ENCODE measurements at regions not wholly inside any gene's neighbourhood (a gene's known extent, or its start where the extent isn't known, plus 50 kb on each side); places are given as distances from the start of the nearest gene placed in this dataset.
"Not testable (repeated sequence)": the region's sequence is repeated elsewhere in the genome, so short reads cannot be mapped to it uniquely, and the experiment has no call there.

GRCh38 chr2:37758141-37758601, 86.7 kb upstream of the CDC42EP3 start:
- DNase-seq (ENCODE audit: low read depth), result not testable (repeated sequence)

GRCh38 chr2:37759989-37760388, 88.5 kb upstream of the CDC42EP3 start:
- not testable (repeated sequence) for DNase-seq (ENCODE audit: low read depth)

- DNase-seq (ENCODE audit: low read depth), result no peak
These were observed 89.0 kb upstream of the CDC42EP3 start for GRCh38 chr2:37760471-37760870.

DNA sequence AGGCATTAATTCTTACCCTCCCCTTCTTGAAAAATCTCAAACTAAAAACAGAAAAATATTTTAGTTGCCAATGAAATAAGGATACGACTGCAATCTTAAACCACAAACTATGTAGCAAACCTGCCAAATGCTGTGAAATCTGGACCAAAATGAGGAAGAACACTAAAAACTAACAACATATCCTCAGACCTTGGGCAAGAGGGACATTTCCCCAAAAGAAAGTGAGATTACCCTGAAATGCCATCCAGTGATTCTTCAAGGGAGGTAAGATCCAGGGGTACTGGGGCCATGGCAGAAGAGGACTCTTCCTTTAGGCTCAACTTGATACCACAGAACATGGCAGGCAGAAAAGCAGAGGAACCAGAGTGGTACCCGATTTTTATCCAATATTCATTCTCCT, 90.8 kb upstream of the CDC42EP3 start:
- DNase-seq (ENCODE audit: low read depth), result not testable (repeated sequence)

GRCh38 chr2:37764739-37765138, 93.3 kb upstream of the CDC42EP3 start:
- DNase-seq (ENCODE audit: low read depth), result no peak

GRCh38 chr2:37766106-37766505, 94.7 kb upstream of the CDC42EP3 start:
- DNase-seq (ENCODE audit: low read depth), result no peak

DNA sequence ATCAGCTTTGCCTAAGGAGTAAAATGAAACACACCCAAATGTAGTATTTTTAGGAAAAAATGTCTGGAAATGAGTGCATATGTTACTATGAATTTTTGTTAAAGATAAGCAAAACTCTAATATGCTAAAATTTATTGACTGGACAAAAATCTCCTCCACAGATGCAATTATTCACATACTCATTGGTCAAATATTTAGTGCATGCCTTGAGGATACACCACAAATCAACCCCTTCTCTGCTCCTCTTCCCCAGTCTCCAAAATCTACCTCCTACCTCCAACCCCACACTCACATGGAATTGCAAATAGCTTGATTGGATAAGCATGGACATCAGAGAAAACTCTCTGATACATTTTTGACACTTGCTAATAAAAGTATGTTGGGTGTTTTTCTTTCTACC, 95.6 kb upstream of the CDC42EP3 start:
- no peak for DNase-seq (ENCODE audit: low read depth)

DNA sequence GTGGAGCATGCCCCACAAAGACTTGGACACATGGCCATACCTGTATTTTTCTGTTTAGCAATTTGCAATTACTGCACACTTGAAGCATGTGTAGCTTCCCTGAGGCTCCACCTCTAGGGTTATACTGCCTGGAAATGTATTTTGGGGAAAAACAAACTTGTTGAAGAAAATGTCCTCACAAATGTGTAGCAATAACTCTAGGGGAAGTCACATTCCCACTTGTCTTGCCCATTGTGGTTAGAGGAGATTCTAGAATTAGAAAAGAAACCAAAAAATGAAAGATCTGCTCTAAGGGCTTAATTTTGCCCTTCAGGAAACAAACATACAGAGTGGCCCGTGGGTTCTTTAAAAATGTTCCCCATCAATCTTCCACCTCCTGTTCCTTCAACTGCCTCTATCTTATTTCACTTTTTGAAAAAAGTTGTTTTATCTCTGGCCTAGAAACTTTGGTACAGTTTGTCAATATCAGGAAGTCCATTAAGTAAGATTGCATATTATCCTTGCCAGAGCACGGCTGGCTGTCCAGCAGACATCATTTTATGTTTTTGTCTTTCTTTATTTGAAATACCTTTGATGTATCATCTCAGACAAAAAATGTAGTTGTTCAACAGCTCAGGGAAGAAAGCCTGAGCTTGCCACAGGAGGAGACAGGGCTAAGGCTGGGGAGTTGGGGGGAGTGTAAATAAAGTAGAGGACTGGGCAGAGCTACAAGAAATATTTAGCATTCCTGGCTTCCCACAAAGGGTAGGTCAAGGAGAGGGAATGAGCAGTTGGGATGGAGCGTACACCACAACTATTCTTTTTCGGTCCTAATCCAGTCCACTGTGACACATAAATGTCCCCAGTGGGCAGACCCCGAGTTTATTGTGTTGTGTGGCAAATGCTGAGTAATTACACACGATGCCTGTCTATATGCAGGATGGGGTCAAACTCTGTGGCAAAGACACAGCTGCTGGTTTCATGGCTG, 96.8 kb upstream of the CDC42EP3 start:
- peak; percentile 92 for DNase-seq (ENCODE audit: low read depth)

- no peak for DNase-seq (ENCODE audit: low read depth)
These were observed 98.1 kb upstream of the CDC42EP3 start for GRCh38 chr2:37769551-37769950.

- DNase-seq (ENCODE audit: low read depth), result no peak
These were observed 99.4 kb upstream of the CDC42EP3 start for GRCh38 chr2:37770797-37771196.

DNA sequence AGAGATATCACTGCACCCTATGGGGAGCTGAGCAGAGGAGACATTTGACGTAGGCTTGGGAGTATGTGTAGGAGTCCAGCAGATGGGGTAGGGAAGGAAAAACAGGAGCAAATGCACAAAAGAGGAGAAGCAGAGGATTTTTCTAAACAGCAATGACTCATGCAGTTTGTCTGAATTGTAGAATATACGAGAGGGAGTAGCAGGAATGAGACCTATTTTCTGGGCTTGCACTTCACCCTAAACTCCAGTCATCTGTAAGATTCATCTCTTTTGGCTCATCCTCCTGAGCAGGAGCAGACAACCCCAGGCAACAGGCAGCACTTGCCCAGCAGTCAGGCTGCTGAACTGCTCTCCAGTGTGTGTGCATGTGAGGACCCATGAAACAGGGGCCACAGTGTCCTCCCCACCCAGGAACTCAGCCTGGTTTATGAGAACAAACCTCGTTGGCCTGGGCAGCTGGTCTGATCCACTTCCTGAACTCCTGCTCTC, 100.2 kb upstream of the CDC42EP3 start:
- peak; percentile 48 for DNase-seq (ENCODE audit: low read depth)

GRCh38 chr2:37773371-37774130, 102.1 kb upstream of the CDC42EP3 start:
- DNase-seq (ENCODE audit: low read depth), result no peak

DNA sequence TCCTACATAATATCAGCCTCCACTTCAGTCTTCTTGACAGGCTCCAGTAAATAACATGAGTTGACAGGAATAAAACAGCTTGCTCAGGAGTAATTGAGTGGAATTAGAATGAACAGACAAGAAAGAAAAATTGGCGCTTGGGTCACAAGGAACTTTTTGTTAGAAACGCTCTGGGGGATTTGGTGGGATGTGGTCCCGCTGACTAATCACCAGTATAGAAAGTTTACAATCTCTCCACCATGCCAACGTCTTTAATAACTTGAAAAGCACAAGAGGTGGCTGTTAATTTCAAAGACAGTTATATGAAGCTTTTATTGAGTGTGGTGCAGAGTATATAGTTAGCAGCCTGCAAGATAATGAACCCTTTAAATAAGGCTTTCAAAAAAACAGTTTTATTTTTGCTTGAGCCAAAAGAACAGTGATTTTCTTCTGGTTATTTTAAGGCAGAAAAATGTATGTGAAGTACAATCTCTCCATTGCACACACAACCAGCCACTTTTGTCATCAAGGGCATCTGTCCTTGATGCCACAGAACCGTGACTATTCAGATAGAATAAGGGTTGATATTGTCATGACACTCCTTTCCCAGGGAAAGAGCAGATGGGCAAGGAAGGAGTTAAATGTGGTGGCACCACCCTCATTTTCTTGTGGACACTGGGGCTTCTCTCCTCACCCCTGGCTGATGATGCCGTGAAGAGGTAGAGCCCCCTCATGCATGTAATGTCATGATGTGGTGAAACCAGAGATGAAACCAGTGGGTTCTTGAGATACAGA, 102.9 kb upstream of the CDC42EP3 start:
- DNase-seq (ENCODE audit: low read depth), result not testable (repeated sequence)

GRCh38 chr2:37774976-37775907, 103.8 kb upstream of the CDC42EP3 start:
- no peak for DNase-seq (ENCODE audit: low read depth)

GRCh38 chr2:37775908-37776250, 104.4 kb upstream of the CDC42EP3 start:
- no peak for DNase-seq (ENCODE audit: low read depth)

DNA sequence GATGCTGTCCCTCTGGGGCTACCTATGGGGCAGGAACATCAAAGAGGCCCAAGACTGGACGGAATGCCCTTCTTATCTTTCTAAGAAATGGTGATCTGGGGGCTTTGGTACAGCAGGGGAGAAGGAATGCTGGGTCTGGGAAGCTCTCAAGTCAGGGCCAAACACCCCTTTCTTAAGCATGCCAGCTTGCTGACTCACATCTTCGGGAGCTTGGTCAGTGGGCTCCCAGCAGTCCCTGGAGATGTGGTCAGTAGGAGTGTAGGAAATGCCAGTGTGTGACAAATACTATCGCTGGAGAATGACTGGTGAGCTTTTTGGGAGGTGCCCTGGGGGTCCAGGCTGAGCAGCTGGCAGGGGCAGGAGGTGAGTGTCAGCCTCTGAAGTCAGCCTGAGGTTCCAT, 105.0 kb upstream of the CDC42EP3 start:
- peak; percentile 60 for DNase-seq (ENCODE audit: low read depth)

- no peak for DNase-seq (ENCODE audit: low read depth)
These were observed 107.7 kb upstream of the CDC42EP3 start for GRCh38 chr2:37779139-37779538.

DNA sequence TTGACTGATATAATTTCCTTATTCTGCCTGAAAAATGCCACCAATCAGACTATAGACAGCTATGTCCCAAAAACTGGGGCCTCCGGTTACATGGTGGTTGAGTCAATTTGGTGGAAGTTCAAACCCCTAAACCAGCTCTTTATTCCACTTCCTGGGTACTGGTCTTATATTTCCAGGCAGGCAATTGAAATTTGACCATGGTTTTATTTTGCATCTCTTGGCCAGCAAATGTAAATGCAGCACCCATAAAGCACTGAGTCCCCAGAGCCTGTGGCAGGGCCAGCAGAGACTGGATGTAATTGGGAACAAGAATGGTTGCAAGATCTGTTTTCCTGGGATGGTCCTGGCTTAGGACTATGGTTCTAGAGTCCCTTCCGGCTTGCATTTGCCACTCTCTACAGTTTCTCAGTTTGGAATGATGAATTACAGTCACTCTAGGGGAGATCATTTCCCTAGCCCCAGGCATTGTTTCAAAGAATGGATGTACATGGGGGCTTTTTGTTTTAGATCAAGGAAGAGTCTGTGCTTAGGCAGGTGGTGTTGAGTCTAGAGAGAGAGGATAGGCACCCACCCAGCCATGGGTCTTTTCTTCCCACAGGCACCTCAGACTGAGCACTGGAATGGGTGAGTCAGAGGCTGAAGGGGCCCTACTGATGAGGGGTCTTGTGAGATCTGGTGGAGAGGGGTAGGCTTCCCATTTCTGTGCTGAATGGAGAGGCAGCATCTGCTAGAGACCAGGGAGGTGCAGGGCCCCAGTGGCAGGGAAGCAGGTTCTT, 108.4 kb upstream of the CDC42EP3 start:
- no peak for DNase-seq (ENCODE audit: low read depth)

DNA sequence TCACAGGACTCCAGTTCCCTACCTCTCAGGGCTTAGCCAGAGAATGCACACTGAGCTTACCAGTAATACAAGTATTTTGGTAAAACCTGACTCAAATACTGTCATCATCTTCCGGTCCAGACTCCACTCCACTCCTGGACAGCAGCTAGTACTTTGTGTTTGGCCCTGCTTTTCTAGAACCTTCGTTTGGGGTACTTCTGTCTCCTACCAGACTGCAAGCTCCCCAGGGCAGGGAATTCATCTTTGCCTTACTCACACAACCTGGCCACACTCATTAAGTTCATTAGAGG, 108.9 kb upstream of the CDC42EP3 start:
- no peak for DNase-seq (ENCODE audit: low read depth)

GRCh38 chr2:37781028-37781427, 109.6 kb upstream of the CDC42EP3 start:
- DNase-seq (ENCODE audit: low read depth), result no peak

Data from GM04504 (cell line).